ENCODE measurements at regions not wholly inside any gene's neighbourhood (a gene's known extent, or its start where the extent isn't known, plus 50 kb on each side); places are given as distances from the start of the nearest gene placed in this dataset.

- intact Hi-C loops (cut with DNase I; ENCODE audit: low total_unique reads), result no loop called here
- no peak for DNase-seq
- H3K36me3 ChIP-seq, result no peaks in the 10 kb centered on the region
- no peak overlapping the region for H3K27ac ChIP-seq
- no peak overlapping the region for H3K4me3 ChIP-seq
- in situ Hi-C loops (cut with MboI; ENCODE audit: low pct_ligation_motif_present in 1 of 4, low pct_unique_long_range_greater_than_20kb in 1 of 4, low sequenced_read_pairs in 3 of 4), result no loop called here
- H3K9me3 ChIP-seq, result no peaks in the 10 kb centered on the region
- H3K27me3 ChIP-seq, result no peaks in the 10 kb centered on the region
- TF ChIP-seq EP300 (IDR thresholded peaks at IDR 0.05; ENCODE audit: low read depth) (no peak), POLR2A (IDR thresholded peaks at IDR 0.05) (no peak), CTCF (IDR thresholded peaks at IDR 0.05) (no peak), POLR2AphosphoS5 (IDR thresholded peaks at IDR 0.05) (no peak)
- H3K4me1 ChIP-seq, result no peaks in the 10 kb centered on the region
Measured at GRCh38 chr4:66055999-66056398, 385.7 kb upstream of the EPHA5 start.

- H3K4me1 ChIP-seq, result no peaks in the 10 kb centered on the region
- no peaks in the 10 kb centered on the region for H3K27me3 ChIP-seq
- H3K9me3 ChIP-seq, result no peaks in the 10 kb centered on the region
- in situ Hi-C loops (cut with MboI; ENCODE audit: low pct_ligation_motif_present in 1 of 4, low pct_unique_long_range_greater_than_20kb in 1 of 4, low sequenced_read_pairs in 3 of 4) (no loop called here), intact Hi-C loops (cut with DNase I; ENCODE audit: low total_unique reads) (no loop called here)
- 47 to 51% methylated on average over 2 of the region's 2 CpGs for WGBS, 2 donors (ENCODE audit: low coverage in 1 of 2)
- H3K4me3 ChIP-seq, result no peak overlapping the region
- H3K36me3 ChIP-seq, result no peaks in the 10 kb centered on the region
- no peak overlapping the region for H3K27ac ChIP-seq
- no peak for DNase-seq
- no peak for TF ChIP-seq EP300 (IDR thresholded peaks at IDR 0.05; ENCODE audit: low read depth)
- TF ChIP-seq POLR2AphosphoS5 (IDR thresholded peaks at IDR 0.05), result no peak
- no peak for TF ChIP-seq POLR2A (IDR thresholded peaks at IDR 0.05)
- no peak for TF ChIP-seq CTCF (IDR thresholded peaks at IDR 0.05)
Measured at GRCh38 chr4:66052426-66052825, 382.1 kb upstream of the EPHA5 start.

- Histone ChIP-seq H3K4me1 (no peaks in the 10 kb centered on the region), H3K4me3 (no peak overlapping the region), H3K36me3 (no peaks in the 10 kb centered on the region), H3K27me3 (no peaks in the 10 kb centered on the region), H3K27ac (no peak overlapping the region), H3K9me3 (no peaks in the 10 kb centered on the region)
- 72% methylated on average over 2 of the region's 2 CpGs for WGBS, 2 donors (ENCODE audit: low coverage in 1 of 2)
- TF ChIP-seq EP300 (IDR thresholded peaks at IDR 0.05; ENCODE audit: low read depth) (no peak), CTCF (IDR thresholded peaks at IDR 0.05) (no peak), POLR2AphosphoS5 (IDR thresholded peaks at IDR 0.05) (no peak), POLR2A (IDR thresholded peaks at IDR 0.05) (no peak)
- no peak for DNase-seq
- intact Hi-C loops (cut with DNase I; ENCODE audit: low total_unique reads), result no loop called here
- in situ Hi-C loops (cut with MboI; ENCODE audit: low pct_ligation_motif_present in 1 of 4, low pct_unique_long_range_greater_than_20kb in 1 of 4, low sequenced_read_pairs in 3 of 4), result no loop called here
Measured at GRCh38 chr4:66048861-66049260, 378.6 kb upstream of the EPHA5 start.

- in situ Hi-C loops (cut with MboI; ENCODE audit: low pct_ligation_motif_present in 1 of 4, low pct_unique_long_range_greater_than_20kb in 1 of 4, low sequenced_read_pairs in 3 of 4), result no loop called here
- Histone ChIP-seq H3K27ac (no peak overlapping the region), H3K36me3 (no peaks in the 10 kb centered on the region), H3K9me3 (no peaks in the 10 kb centered on the region), H3K27me3 (no peaks in the 10 kb centered on the region), H3K4me1 (no peaks in the 10 kb centered on the region), H3K4me3 (no peak overlapping the region)
- intact Hi-C loops (cut with DNase I; ENCODE audit: low total_unique reads), result no loop called here
- 61 to 70% methylated on average over 2 to 4 of the region's 4 CpGs for WGBS, 2 donors (ENCODE audit: low coverage in 1 of 2)
- no peak for TF ChIP-seq EP300 (IDR thresholded peaks at IDR 0.05; ENCODE audit: low read depth)
- no peak for TF ChIP-seq CTCF (IDR thresholded peaks at IDR 0.05)
- TF ChIP-seq POLR2AphosphoS5 (IDR thresholded peaks at IDR 0.05), result no peak
- TF ChIP-seq POLR2A (IDR thresholded peaks at IDR 0.05), result no peak
- DNase-seq, result no peak
Measured at GRCh38 chr4:66045913-66046312, 375.6 kb upstream of the EPHA5 start.
